ENCODE measurements at regions not wholly inside any gene's neighbourhood (a gene's known extent, or its start where the extent isn't known, plus 50 kb on each side); places are given as distances from the start of the nearest gene placed in this dataset.

DNA sequence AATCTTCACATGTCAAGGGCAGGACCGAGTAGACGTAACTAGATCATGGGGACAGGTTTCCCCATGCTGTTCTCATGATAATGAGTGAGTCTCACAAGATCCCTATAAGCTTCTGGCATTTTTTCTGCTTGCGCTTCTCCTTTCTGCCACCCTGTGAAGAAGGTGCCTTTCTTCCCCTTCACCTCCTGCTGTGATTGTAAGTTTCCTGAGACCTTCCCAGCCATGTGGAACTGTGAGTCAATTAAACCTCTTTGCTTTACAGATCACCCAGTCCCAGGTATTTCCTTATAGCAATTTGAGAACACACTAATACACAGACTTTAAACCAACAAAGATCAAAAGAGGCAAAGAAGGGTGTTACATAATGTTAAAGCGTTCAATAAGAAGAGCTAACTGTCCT is 156.6 kb upstream of the UBE2E2 start:
- TF ChIP-seq KLF6 (CRISPR knock-in tag; IDR thresholded peaks at IDR 0.05; ENCODE audit: borderline replicate concordance) (no peak), ZNF274 (IDR thresholded peaks at IDR 0.05; ENCODE audit: borderline replicate concordance, low read depth, low read length) (no peak), TRIM24 (IDR thresholded peaks at IDR 0.05) (no peak), TBP (optimal IDR thresholded peaks at IDR 0.05; ENCODE audit: low read depth, low read length) (no peak), ARNT (IDR thresholded peaks at IDR 0.05) (no peak), TEAD4 (IDR thresholded peaks at IDR 0.05; ENCODE audit: low read length) (no peak), TEAD4 (CRISPR knock-in tag; IDR thresholded peaks at IDR 0.05; ENCODE audit: borderline replicate concordance) (no peak), MXI1 (IDR thresholded peaks at IDR 0.05; ENCODE audit: low read depth, low read length) (no peak), ZBTB8A (IDR thresholded peaks at IDR 0.05; ENCODE audit: partially characterized antibody) (no peak)
